ENCODE measurements at regions not wholly inside any gene's neighbourhood (a gene's known extent, or its start where the extent isn't known, plus 50 kb on each side); places are given as distances from the start of the nearest gene placed in this dataset.

GRCh38 chr20:60372822-60373221 is 414.6 kb downstream of the CDH26 start:
- no peaks in the 10 kb centered on the region for H3K36me3 ChIP-seq (ENCODE audit: control insufficient read depth in 5 of 5, insufficient read depth in 5 of 5, low read length in 5 of 5)
- no peaks in the 10 kb centered on the region for H3K9me3 ChIP-seq (ENCODE audit: control insufficient read depth in 5 of 5, low read length in 5 of 5)
- peaks cover 0 to 6% (median 4%) of the 10 kb centered on the region in 5 donors for H3K27me3 ChIP-seq (ENCODE audit: control insufficient read depth in 5 of 5, insufficient read depth in 4 of 5, low read length in 5 of 5)
- no peak overlapping the region for H3K27ac ChIP-seq (ENCODE audit: low read depth, low read length)
- no peak overlapping the region for H3K9ac ChIP-seq (ENCODE audit: low read length in 5 of 5)
- no peak overlapping the region for H3K4me3 ChIP-seq (ENCODE audit: low read depth in 1 of 5, low read length in 5 of 5)
- H3K4me1 ChIP-seq (ENCODE audit: control insufficient read depth in 5 of 5, insufficient read depth in 5 of 5, low read length in 5 of 5) = no peaks in the 10 kb centered on the region

DNA sequence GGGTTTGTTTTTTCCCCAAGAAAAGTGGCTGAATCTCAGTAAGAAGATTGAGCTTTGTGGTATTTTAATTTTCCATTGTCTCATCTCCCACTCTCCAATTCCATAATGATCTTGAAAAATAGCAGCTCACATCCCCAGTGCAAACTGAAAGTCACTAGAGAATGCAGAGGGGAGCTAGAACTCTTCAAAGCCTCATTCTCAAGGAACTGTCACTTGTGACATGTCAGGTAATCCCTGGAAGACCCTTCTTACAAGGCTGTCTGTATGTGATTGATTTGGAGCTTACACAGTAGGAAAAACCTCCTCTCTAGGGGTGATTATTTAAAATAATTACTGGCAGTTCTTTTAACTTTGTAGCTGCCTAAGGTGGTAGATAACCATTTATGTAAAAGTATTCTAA is 420.4 kb downstream of the CDH26 start:
- peaks cover 0 to 11% (median 5%) of the 10 kb centered on the region in 5 donors for H3K9me3 ChIP-seq (ENCODE audit: control insufficient read depth in 5 of 5, low read length in 5 of 5)
- peaks cover 0 to 5% (median 0%) of the 10 kb centered on the region in 5 donors for H3K27me3 ChIP-seq (ENCODE audit: control insufficient read depth in 5 of 5, insufficient read depth in 4 of 5, low read length in 5 of 5)
- H3K27ac ChIP-seq (ENCODE audit: low read depth, low read length) = no peak overlapping the region
- H3K36me3 ChIP-seq (ENCODE audit: control insufficient read depth in 5 of 5, insufficient read depth in 5 of 5, low read length in 5 of 5) = no peaks in the 10 kb centered on the region
- H3K4me1 ChIP-seq (ENCODE audit: control insufficient read depth in 5 of 5, insufficient read depth in 5 of 5, low read length in 5 of 5) = no peaks in the 10 kb centered on the region
- no peak overlapping the region for H3K4me3 ChIP-seq (ENCODE audit: low read depth in 1 of 5, low read length in 5 of 5)
- H3K9ac ChIP-seq (ENCODE audit: low read length in 5 of 5) = no peak overlapping the region

- no peaks in the 10 kb centered on the region for H3K4me1 ChIP-seq (ENCODE audit: control insufficient read depth in 5 of 5, insufficient read depth in 5 of 5, low read length in 5 of 5)
- no peaks in the 10 kb centered on the region for H3K27me3 ChIP-seq (ENCODE audit: control insufficient read depth in 5 of 5, insufficient read depth in 4 of 5, low read length in 5 of 5)
- H3K9ac ChIP-seq (ENCODE audit: low read length in 5 of 5) = no peak overlapping the region
- no peaks in the 10 kb centered on the region for H3K36me3 ChIP-seq (ENCODE audit: control insufficient read depth in 5 of 5, insufficient read depth in 5 of 5, low read length in 5 of 5)
- peaks cover 0 to 11% (median 5%) of the 10 kb centered on the region in 5 donors for H3K9me3 ChIP-seq (ENCODE audit: control insufficient read depth in 5 of 5, low read length in 5 of 5)
- H3K27ac ChIP-seq (ENCODE audit: low read depth, low read length) = no peak overlapping the region
- H3K4me3 ChIP-seq (ENCODE audit: low read depth in 1 of 5, low read length in 5 of 5) = no peak overlapping the region
These were observed 423.6 kb downstream of the CDH26 start for GRCh38 chr20:60381643-60382400.

DNA sequence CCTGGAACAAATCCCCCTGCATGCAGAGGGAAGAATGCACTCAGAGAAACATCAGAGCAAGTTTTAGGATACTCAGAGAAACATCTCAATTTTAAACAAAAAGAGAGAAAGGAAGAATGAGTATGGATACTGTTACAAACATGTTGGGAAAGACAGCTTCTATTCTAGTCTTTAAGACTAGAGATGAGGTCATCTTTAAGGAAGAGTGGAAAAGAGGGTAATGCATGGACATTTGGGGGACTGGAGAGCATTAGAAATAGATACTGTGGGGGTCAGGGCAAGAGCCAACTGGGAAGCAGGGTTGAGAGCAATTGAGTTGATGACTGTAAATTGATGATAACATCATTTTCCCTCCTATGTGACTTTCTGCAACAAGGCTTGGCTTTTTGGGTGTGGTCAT is 431.2 kb downstream of the CDH26 start:
- no peak overlapping the region for H3K27ac ChIP-seq (ENCODE audit: low read depth, low read length)
- H3K27me3 ChIP-seq (ENCODE audit: control insufficient read depth in 5 of 5, insufficient read depth in 4 of 5, low read length in 5 of 5) = no peaks in the 10 kb centered on the region
- peaks cover 0 to 2% (median 0%) of the 10 kb centered on the region in 5 donors for H3K4me1 ChIP-seq (ENCODE audit: control insufficient read depth in 5 of 5, insufficient read depth in 5 of 5, low read length in 5 of 5)
- no peak overlapping the region for H3K9ac ChIP-seq (ENCODE audit: low read length in 5 of 5)
- H3K36me3 ChIP-seq (ENCODE audit: control insufficient read depth in 5 of 5, insufficient read depth in 5 of 5, low read length in 5 of 5) = no peaks in the 10 kb centered on the region
- no peak overlapping the region for H3K4me3 ChIP-seq (ENCODE audit: low read depth in 1 of 5, low read length in 5 of 5)
- peaks cover 0 to 3% (median 0%) of the 10 kb centered on the region in 5 donors for H3K9me3 ChIP-seq (ENCODE audit: control insufficient read depth in 5 of 5, low read length in 5 of 5)

DNA sequence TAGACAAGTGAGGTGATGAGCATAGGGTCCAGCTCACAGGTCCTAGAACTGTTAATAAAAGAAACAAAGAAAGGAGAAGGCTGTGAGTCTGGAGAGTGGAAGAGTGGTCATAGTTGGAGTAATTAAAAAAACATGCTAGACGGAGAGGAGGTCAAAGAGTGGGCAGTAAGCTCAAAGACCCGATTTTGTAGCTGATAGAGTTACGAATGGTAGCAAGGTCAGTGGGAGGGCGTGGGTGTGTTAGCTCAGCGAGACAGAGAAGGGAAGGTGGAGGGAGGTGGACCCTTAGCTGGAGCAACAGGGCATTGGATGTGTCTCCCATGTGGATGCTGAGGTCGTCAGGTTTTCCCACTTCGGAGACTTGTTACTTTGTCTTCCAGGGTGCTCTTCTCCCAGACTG is 431.7 kb downstream of the CDH26 start:
- H3K9me3 ChIP-seq (ENCODE audit: control insufficient read depth in 5 of 5, low read length in 5 of 5) = peaks cover 0 to 3% (median 0%) of the 10 kb centered on the region in 5 donors
- H3K4me1 ChIP-seq (ENCODE audit: control insufficient read depth in 5 of 5, insufficient read depth in 5 of 5, low read length in 5 of 5) = peaks cover 0 to 2% (median 0%) of the 10 kb centered on the region in 5 donors
- no peaks in the 10 kb centered on the region for H3K27me3 ChIP-seq (ENCODE audit: control insufficient read depth in 5 of 5, insufficient read depth in 4 of 5, low read length in 5 of 5)
- no peak overlapping the region for H3K9ac ChIP-seq (ENCODE audit: low read length in 5 of 5)
- no peak overlapping the region for H3K27ac ChIP-seq (ENCODE audit: low read depth, low read length)
- H3K36me3 ChIP-seq (ENCODE audit: control insufficient read depth in 5 of 5, insufficient read depth in 5 of 5, low read length in 5 of 5) = no peaks in the 10 kb centered on the region
- no peak overlapping the region for H3K4me3 ChIP-seq (ENCODE audit: low read depth in 1 of 5, low read length in 5 of 5)

DNA sequence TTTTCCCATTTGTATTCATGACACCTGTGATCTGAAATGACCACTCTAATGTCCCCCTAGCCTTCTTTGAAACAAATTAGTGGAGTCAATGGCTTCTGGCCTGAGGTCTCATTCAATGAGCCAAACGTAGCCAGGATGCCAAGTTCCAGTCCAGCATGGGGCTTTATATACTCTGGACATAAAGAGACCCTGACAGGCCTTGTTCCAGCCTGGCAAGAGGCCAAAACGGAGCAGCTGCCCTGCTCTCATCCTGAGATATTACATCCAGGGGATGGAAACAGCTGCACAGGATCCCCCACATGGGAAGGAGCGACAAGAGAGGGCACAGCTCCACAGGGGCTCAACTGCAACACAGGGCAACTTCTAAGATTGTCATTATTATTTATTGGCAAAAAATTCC is 437.8 kb downstream of the CDH26 start:
- H3K4me3 ChIP-seq (ENCODE audit: low read depth in 1 of 5, low read length in 5 of 5) = no peak overlapping the region
- H3K27me3 ChIP-seq (ENCODE audit: control insufficient read depth in 5 of 5, insufficient read depth in 4 of 5, low read length in 5 of 5) = peaks cover 0 to 4% (median 0%) of the 10 kb centered on the region in 5 donors
- H3K27ac ChIP-seq (ENCODE audit: low read depth, low read length) = no peak overlapping the region
- H3K4me1 ChIP-seq (ENCODE audit: control insufficient read depth in 5 of 5, insufficient read depth in 5 of 5, low read length in 5 of 5) = peaks cover 0 to 1% (median 0%) of the 10 kb centered on the region in 5 donors
- no peak overlapping the region for H3K9ac ChIP-seq (ENCODE audit: low read length in 5 of 5)
- H3K9me3 ChIP-seq (ENCODE audit: control insufficient read depth in 5 of 5, low read length in 5 of 5) = peaks cover 2 to 9% (median 5%) of the 10 kb centered on the region in 5 donors
- no peaks in the 10 kb centered on the region for H3K36me3 ChIP-seq (ENCODE audit: control insufficient read depth in 5 of 5, insufficient read depth in 5 of 5, low read length in 5 of 5)

DNA sequence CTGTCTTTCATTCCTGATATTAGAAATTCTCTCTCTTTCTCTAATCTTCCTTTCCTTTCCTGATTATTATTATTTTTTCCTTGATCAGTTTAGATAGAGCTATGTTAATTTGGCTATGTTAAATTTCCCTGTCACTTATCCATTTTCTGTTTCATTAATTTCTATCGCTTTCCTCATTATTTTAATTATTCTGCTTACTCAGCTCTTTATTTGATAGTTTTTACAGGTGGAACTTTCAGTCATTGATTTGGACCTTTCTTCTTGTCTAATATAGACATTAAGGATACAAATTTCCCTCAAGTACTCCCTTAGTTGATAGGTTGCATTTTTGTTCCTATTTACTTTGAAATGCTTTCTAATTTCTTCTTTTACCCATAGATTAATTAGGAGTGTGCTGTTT is 442.3 kb downstream of the CDH26 start:
- Histone ChIP-seq H3K4me3 (ENCODE audit: low read depth in 1 of 5, low read length in 5 of 5) (no peak overlapping the region), H3K4me1 (ENCODE audit: control insufficient read depth in 5 of 5, insufficient read depth in 5 of 5, low read length in 5 of 5) (no peaks in the 10 kb centered on the region), H3K27me3 (ENCODE audit: control insufficient read depth in 5 of 5, insufficient read depth in 4 of 5, low read length in 5 of 5) (peaks cover 0 to 5% (median 0%) of the 10 kb centered on the region in 5 donors), H3K9me3 (ENCODE audit: control insufficient read depth in 5 of 5, low read length in 5 of 5) (peaks cover 2 to 9% (median 5%) of the 10 kb centered on the region in 5 donors), H3K9ac (ENCODE audit: low read length in 5 of 5) (no peak overlapping the region), H3K27ac (ENCODE audit: low read depth, low read length) (no peak overlapping the region), H3K36me3 (ENCODE audit: control insufficient read depth in 5 of 5, insufficient read depth in 5 of 5, low read length in 5 of 5) (no peaks in the 10 kb centered on the region)

DNA sequence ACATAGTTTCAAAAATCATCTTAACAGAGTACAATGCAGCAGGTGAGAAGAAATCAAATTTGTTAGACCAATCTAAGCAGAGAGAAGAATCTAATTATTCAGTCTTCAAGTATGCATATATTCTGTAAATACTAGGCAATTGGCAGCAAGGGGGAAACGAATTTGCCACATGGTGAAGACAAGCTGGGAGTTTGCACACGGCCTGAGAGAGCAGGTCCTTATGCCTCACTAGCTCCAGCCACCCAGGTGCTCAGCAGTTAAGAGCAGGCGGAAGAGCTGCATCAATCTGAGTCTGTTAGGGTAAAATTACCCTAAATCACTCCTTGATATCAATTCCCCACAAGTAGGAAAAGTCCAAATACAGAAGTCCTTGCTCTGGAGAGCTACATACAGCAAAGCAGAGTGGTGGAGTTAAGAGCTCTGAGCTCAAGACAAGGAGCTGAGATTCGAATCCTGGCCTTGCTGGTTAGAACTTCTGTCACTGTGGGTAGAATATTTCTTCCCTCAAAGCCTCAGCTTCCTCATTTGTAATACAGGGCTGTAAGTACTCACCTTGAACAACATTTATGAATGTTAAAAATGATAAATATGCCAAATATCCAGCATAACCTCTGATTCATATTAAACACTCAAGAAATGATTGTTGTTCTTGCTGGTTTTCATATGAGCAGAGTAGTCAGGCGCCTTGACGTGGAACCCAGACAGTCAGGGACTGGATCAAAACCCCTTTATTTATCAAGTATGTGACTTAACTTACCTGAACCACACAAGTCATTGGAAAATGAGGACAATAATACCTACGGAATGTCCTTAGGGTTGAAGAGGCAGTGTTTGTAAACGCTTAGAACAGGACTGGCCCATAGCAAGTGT is 444.2 kb downstream of the CDH26 start:
- Histone ChIP-seq H3K27me3 (ENCODE audit: control insufficient read depth in 5 of 5, insufficient read depth in 4 of 5, low read length in 5 of 5) (peaks cover 0 to 4% (median 0%) of the 10 kb centered on the region in 5 donors), H3K9me3 (ENCODE audit: control insufficient read depth in 5 of 5, low read length in 5 of 5) (peaks cover 2 to 9% (median 5%) of the 10 kb centered on the region in 5 donors), H3K9ac (ENCODE audit: low read length in 5 of 5) (no peak overlapping the region), H3K4me3 (ENCODE audit: low read depth in 1 of 5, low read length in 5 of 5) (no peak overlapping the region), H3K4me1 (ENCODE audit: control insufficient read depth in 5 of 5, insufficient read depth in 5 of 5, low read length in 5 of 5) (no peaks in the 10 kb centered on the region), H3K27ac (ENCODE audit: low read depth, low read length) (no peak overlapping the region), H3K36me3 (ENCODE audit: control insufficient read depth in 5 of 5, insufficient read depth in 5 of 5, low read length in 5 of 5) (no peaks in the 10 kb centered on the region)

DNA sequence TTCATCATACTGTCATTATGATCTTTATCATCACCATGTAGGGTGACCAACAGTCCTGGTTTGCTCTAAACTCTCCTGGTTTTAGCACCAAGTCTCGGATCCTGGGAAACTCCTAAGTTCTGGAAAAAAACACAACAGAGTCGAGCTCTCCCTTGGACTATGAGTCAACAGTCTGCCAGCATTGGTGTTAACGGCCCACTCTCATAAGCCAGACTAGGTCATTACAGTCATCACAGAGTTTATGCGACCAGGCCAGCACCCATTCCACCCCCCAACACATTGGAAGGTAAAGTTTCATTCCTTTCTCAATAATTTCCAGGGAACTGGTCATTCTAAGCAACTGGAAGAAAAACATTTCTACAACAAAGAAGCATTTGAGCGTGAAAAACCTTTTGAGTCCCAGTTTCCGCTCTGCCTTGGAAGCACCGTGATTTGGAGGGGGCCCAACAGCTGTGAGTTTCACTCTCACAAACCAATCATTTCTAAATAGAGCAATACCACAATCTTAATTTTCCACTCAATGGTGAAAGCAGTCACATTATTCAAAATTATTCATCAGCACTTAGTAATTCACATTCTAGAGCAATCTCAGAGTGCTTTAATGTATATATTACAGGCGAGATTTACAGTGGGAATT is 445.0 kb downstream of the CDH26 start:
- no peak overlapping the region for H3K9ac ChIP-seq (ENCODE audit: low read length in 5 of 5)
- no peak overlapping the region for H3K27ac ChIP-seq (ENCODE audit: low read depth, low read length)
- H3K27me3 ChIP-seq (ENCODE audit: control insufficient read depth in 5 of 5, insufficient read depth in 4 of 5, low read length in 5 of 5) = peaks cover 0 to 2% (median 0%) of the 10 kb centered on the region in 5 donors
- H3K4me3 ChIP-seq (ENCODE audit: low read depth in 1 of 5, low read length in 5 of 5) = no peak overlapping the region
- no peaks in the 10 kb centered on the region for H3K4me1 ChIP-seq (ENCODE audit: control insufficient read depth in 5 of 5, insufficient read depth in 5 of 5, low read length in 5 of 5)
- no peaks in the 10 kb centered on the region for H3K36me3 ChIP-seq (ENCODE audit: control insufficient read depth in 5 of 5, insufficient read depth in 5 of 5, low read length in 5 of 5)
- peaks cover 2 to 9% (median 5%) of the 10 kb centered on the region in 5 donors for H3K9me3 ChIP-seq (ENCODE audit: control insufficient read depth in 5 of 5, low read length in 5 of 5)
